GM19397 (cell line): ENCODE measurements at regions not wholly inside any gene's neighbourhood (a gene's known extent, or its start where the extent isn't known, plus 50 kb on each side); places are given as distances from the start of the nearest gene placed in this dataset.

Experiments used
- ATAC-seq: cut with Tn5 transposase; IDR thresholded peaks from one replicate; pipeline ENCODE4 v1.9.1; 2021; ENCODE audit warnings: mild to moderate bottlenecking, moderate library complexity; ENCODE audit not compliant: unreplicated experiment

GRCh38 chr3:139197251-139197650 lies 146.6 kb upstream of the MRPS22 start:
- no peak for ATAC-seq

- ATAC-seq = no peak
Measured at GRCh38 chr3:139198186-139198585, 145.6 kb upstream of the MRPS22 start.

GRCh38 chr3:139198929-139199328 lies 144.9 kb upstream of the MRPS22 start:
- no peak for ATAC-seq

GRCh38 chr3:139199421-139200010 lies 144.3 kb upstream of the MRPS22 start:
- ATAC-seq = no peak

GRCh38 chr3:139201446-139202225 lies 142.2 kb upstream of the MRPS22 start:
- no peak for ATAC-seq

- ATAC-seq = no peak
Measured at GRCh38 chr3:139202226-139202958, 141.4 kb upstream of the MRPS22 start.

- no peak for ATAC-seq
Measured at GRCh38 chr3:139202959-139203349, 140.9 kb upstream of the MRPS22 start.

- no peak for ATAC-seq
Measured at GRCh38 chr3:139203752-139204151, 140.1 kb upstream of the MRPS22 start.

GRCh38 chr3:139204728-139205127 lies 139.1 kb upstream of the MRPS22 start:
- ATAC-seq = no peak

GRCh38 chr3:139213936-139214335 lies 129.9 kb upstream of the MRPS22 start:
- ATAC-seq = no peak

- ATAC-seq = no peak
Measured at GRCh38 chr3:139216958-139217357, 126.9 kb upstream of the MRPS22 start.

- ATAC-seq = no peak
Measured at GRCh38 chr3:139217633-139218032, 126.2 kb upstream of the MRPS22 start.

- ATAC-seq = no peak
Measured at GRCh38 chr3:139218046-139218445, 125.8 kb upstream of the MRPS22 start.

GRCh38 chr3:139219463-139219862 lies 124.4 kb upstream of the MRPS22 start:
- ATAC-seq = no peak

- ATAC-seq = no peak
Measured at GRCh38 chr3:139222100-139222657, 121.6 kb upstream of the MRPS22 start.

GRCh38 chr3:139225548-139225947 lies 118.3 kb upstream of the MRPS22 start:
- ATAC-seq = no peak

GRCh38 chr3:139226731-139227130 lies 117.1 kb upstream of the MRPS22 start:
- ATAC-seq = no peak

- ATAC-seq = no peak
Measured at GRCh38 chr3:139227165-139227564, 116.7 kb upstream of the MRPS22 start.

GRCh38 chr3:139227827-139228226 lies 116.0 kb upstream of the MRPS22 start:
- no peak for ATAC-seq

GRCh38 chr3:139230391-139230790 lies 113.4 kb upstream of the MRPS22 start:
- no peak for ATAC-seq

GRCh38 chr3:139231555-139232281 lies 112.1 kb upstream of the MRPS22 start:
- no peak for ATAC-seq
